ENCODE measurements at regions not wholly inside any gene's neighbourhood (a gene's known extent, or its start where the extent isn't known, plus 50 kb on each side); places are given as distances from the start of the nearest gene placed in this dataset.

- Histone ChIP-seq H3K79me2 (no peaks in the 10 kb centered on the region), H3K36me3 (ENCODE audit: control insufficient read depth, insufficient read depth, low read length) (no peaks in the 10 kb centered on the region), H3K9me3 (ENCODE audit: control insufficient read depth, low read length) (no peaks in the 10 kb centered on the region), H3K4me2 (ENCODE audit: low read length) (no peak overlapping the region), H3K4me3 (ENCODE audit: low read depth, low read length) (no peak overlapping the region), H2AFZ (no peak overlapping the region), H3K27ac (no peak overlapping the region), H3K4me1 (no peaks in the 10 kb centered on the region), H3K9ac (no peak overlapping the region), H3K27me3 (ENCODE audit: control insufficient read depth, insufficient read depth, low read length) (no peaks in the 10 kb centered on the region)
- TF ChIP-seq CTCF (IDR thresholded peaks at IDR 0.05), result no peak
Measured at GRCh38 chr7:25750744-25751508, 401.1 kb upstream of the NFE2L3 start.

GRCh38 chr7:25752154-25752553 lies 399.8 kb upstream of the NFE2L3 start:
- no peak for TF ChIP-seq CTCF (IDR thresholded peaks at IDR 0.05)
- no peak overlapping the region for H3K27ac ChIP-seq

GRCh38 chr7:25752967-25753791 lies 398.8 kb upstream of the NFE2L3 start:
- H3K36me3 ChIP-seq (ENCODE audit: control insufficient read depth, insufficient read depth, low read length), result no peaks in the 10 kb centered on the region
- no peak overlapping the region for H3K4me3 ChIP-seq (ENCODE audit: low read depth, low read length)
- H3K9ac ChIP-seq, result no peak overlapping the region
- no peaks in the 10 kb centered on the region for H3K79me2 ChIP-seq
- H3K9me3 ChIP-seq (ENCODE audit: control insufficient read depth, low read length), result no peaks in the 10 kb centered on the region
- no peak for TF ChIP-seq CTCF (IDR thresholded peaks at IDR 0.05)
- no peak overlapping the region for H3K4me2 ChIP-seq (ENCODE audit: low read length)
- no peaks in the 10 kb centered on the region for H3K27me3 ChIP-seq (ENCODE audit: control insufficient read depth, insufficient read depth, low read length)
- H3K4me1 ChIP-seq, result no peaks in the 10 kb centered on the region
- no peak overlapping the region for H2AFZ ChIP-seq
- no peak overlapping the region for H3K27ac ChIP-seq

More at GRCh38 chr7:25752154-25752553, 399.8 kb upstream of the NFE2L3 start:
- H2AFZ ChIP-seq, result no peak overlapping the region
- no peaks in the 10 kb centered on the region for H3K79me2 ChIP-seq
- no peaks in the 10 kb centered on the region for H3K36me3 ChIP-seq (ENCODE audit: control insufficient read depth, insufficient read depth, low read length)
- no peak overlapping the region for H3K9ac ChIP-seq
- H3K4me2 ChIP-seq (ENCODE audit: low read length), result no peak overlapping the region
- no peaks in the 10 kb centered on the region for H3K9me3 ChIP-seq (ENCODE audit: control insufficient read depth, low read length)
- H3K27me3 ChIP-seq (ENCODE audit: control insufficient read depth, insufficient read depth, low read length), result no peaks in the 10 kb centered on the region
- no peaks in the 10 kb centered on the region for H3K4me1 ChIP-seq
- H3K4me3 ChIP-seq (ENCODE audit: low read depth, low read length), result no peak overlapping the region

- H3K9ac ChIP-seq, result no peak overlapping the region
- H3K4me2 ChIP-seq (ENCODE audit: low read length), result no peak overlapping the region
- H3K9me3 ChIP-seq (ENCODE audit: control insufficient read depth, low read length), result no peaks in the 10 kb centered on the region
- H3K4me3 ChIP-seq (ENCODE audit: low read depth, low read length), result no peak overlapping the region
- no peaks in the 10 kb centered on the region for H3K79me2 ChIP-seq
- H3K27ac ChIP-seq, result no peak overlapping the region
- no peak overlapping the region for H2AFZ ChIP-seq
- H3K4me1 ChIP-seq, result no peaks in the 10 kb centered on the region
- H3K27me3 ChIP-seq (ENCODE audit: control insufficient read depth, insufficient read depth, low read length), result no peaks in the 10 kb centered on the region
- no peak for TF ChIP-seq CTCF (IDR thresholded peaks at IDR 0.05)
- no peaks in the 10 kb centered on the region for H3K36me3 ChIP-seq (ENCODE audit: control insufficient read depth, insufficient read depth, low read length)
Measured at GRCh38 chr7:25753837-25754236, 398.2 kb upstream of the NFE2L3 start.
